Osteoblast (primary cell): ENCODE measurements at regions not wholly inside any gene's neighbourhood (a gene's known extent, or its start where the extent isn't known, plus 50 kb on each side); places are given as distances from the start of the nearest gene placed in this dataset.

Source experiments
- DNase-seq: peaks from one replicate; pipeline ENCODE4 v3.0.0; 2011; ENCODE audit warnings: low spot score, mixed read lengths; ENCODE audit not compliant: insufficient read length; ENCODE audit errors: missing footprints
- H2AFZ ChIP-seq: 2 replicates; pipeline ENCODE4 v1.6.0; 2011; ENCODE audit warnings: mild to moderate bottlenecking, low read length
- H3K27ac ChIP-seq: 2 replicates; pipeline ENCODE4 v1.5.1; 2011; ENCODE audit warnings: mild to moderate bottlenecking, low read depth, low read length, moderate library complexity
- H3K27me3 ChIP-seq: 2 replicates; pipeline ENCODE4 v1.6.0; 2012; ENCODE audit warnings: mild to moderate bottlenecking, control low read depth, inconsistent platforms, low read length, moderate library complexity; ENCODE audit not compliant: insufficient read depth
- H3K36me3 ChIP-seq: 2 replicates; pipeline ENCODE4 v1.5.1; 2011; ENCODE audit warnings: mild to moderate bottlenecking, low read length, control low read depth, moderate library complexity; ENCODE audit not compliant: insufficient read depth
- H3K4me1 ChIP-seq: 2 replicates; pipeline ENCODE4 v1.5.1; 2011; ENCODE audit warnings: mild to moderate bottlenecking, low read length, control low read depth, moderate library complexity; ENCODE audit not compliant: insufficient read depth
- H3K4me2 ChIP-seq: 2 replicates; pipeline ENCODE4 v1.6.0; 2011; ENCODE audit warnings: mild to moderate bottlenecking, low read length; ENCODE audit not compliant: insufficient read depth
- H3K4me3 ChIP-seq: fragments of 200-600 bp; sonication (generic); 3 replicates; pipeline ENCODE4 v1.5.1; 2012; ENCODE audit warnings: mild to moderate bottlenecking, low read length, inconsistent platforms; ENCODE audit not compliant: insufficient read depth
- H3K79me2 ChIP-seq: 2 replicates; pipeline ENCODE4 v1.6.0; 2012; ENCODE audit warnings: mild to moderate bottlenecking, low read length, control low read depth, inconsistent platforms; ENCODE audit not compliant: insufficient read depth
- H3K9me3 ChIP-seq: 2 replicates; pipeline ENCODE4 v1.5.1; 2011; ENCODE audit warnings: low read depth, low read length, control low read depth
- H4K20me1 ChIP-seq: 2 replicates; pipeline ENCODE4 v1.6.0; 2012; ENCODE audit warnings: mild to moderate bottlenecking, low read length, control low read depth; ENCODE audit not compliant: insufficient read depth
- CTCF ChIP-seq: IDR thresholded peaks from 2 replicates; pipeline ENCODE4 v1.5.1; 2011; ENCODE audit warnings: mild to moderate bottlenecking, low read depth, low read length, moderate library complexity; ENCODE audit errors: extremely low read depth

DNA sequence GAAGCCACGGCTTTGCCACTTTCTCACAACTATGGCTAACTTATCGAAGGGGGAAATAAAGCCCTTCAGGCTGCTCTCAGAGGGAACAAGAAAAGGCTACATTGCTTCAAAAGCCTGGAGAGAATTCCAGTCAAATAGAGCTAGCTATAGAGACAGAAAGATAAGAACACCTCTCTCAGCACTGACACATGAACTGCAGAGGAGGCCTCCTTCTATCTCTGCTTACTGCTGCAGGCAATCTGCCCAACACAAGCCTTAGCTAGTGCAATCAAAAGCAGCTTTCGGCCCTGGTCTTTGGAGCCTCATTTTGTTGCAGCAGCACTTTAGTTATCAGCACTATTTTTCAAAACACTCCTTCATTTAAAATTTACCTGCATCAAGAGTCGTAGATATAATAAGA lies 118.4 kb upstream of the ROBO1 start:
- TF ChIP-seq CTCF, result no peak
- no peak overlapping the region for H3K4me3 ChIP-seq
- no peak overlapping the region for H2AFZ ChIP-seq
- no peaks in the 10 kb centered on the region for H4K20me1 ChIP-seq
- no peaks in the 10 kb centered on the region for H3K36me3 ChIP-seq
- DNase-seq, result no peak
- peaks cover 5% of the 10 kb centered on the region for H3K9me3 ChIP-seq
- H3K27ac ChIP-seq, result no peak overlapping the region
- H3K27me3 ChIP-seq, result no peaks in the 10 kb centered on the region
- H3K4me2 ChIP-seq, result no peak overlapping the region
- no peaks in the 10 kb centered on the region for H3K79me2 ChIP-seq
- no peaks in the 10 kb centered on the region for H3K4me1 ChIP-seq

DNA sequence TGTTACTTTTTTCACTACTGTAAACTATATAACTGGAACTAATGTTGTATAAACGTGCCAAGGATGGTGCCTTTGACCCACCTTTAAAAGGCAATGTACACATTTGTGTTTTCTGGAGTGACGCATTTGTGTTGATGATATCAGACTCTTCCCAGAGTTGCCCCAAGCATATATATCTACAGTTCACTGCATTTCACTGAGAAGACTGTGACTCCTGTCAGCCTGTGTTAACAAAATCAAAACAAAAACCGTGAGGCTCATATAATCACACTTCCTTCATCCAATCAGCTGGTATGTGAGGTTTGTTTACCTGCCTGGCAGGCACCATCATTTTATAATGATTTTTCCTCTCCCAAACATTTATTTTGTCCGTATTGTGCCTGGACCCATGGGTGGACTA lies 117.6 kb upstream of the ROBO1 start:
- Histone ChIP-seq H3K4me3 (no peak overlapping the region), H3K4me2 (no peak overlapping the region), H3K27ac (no peak overlapping the region), H2AFZ (no peak overlapping the region), H3K79me2 (no peaks in the 10 kb centered on the region), H3K36me3 (no peaks in the 10 kb centered on the region), H3K27me3 (no peaks in the 10 kb centered on the region), H3K4me1 (no peaks in the 10 kb centered on the region), H4K20me1 (no peaks in the 10 kb centered on the region), H3K9me3 (peaks cover 4% of the 10 kb centered on the region)
- no peak for DNase-seq
- no peak for TF ChIP-seq CTCF

DNA sequence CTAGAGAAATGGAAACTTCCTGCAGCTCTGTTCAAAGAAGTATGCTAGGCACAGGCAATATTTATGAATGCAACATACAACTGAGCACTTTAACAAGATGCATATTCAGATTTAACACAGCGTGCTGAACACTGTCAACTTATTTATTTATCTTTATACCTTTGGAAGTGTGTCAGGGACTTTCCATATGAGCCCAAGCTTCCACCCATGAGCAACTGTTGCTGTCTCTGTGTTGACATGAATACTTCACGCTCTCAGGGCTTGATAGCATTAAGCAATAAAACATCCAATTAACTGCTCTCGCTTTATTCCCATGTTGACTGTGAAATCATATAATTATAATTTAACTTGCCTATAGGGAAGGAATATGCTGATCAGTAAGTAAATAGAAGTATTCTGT lies 116.6 kb upstream of the ROBO1 start:
- Histone ChIP-seq H3K4me1 (no peaks in the 10 kb centered on the region), H2AFZ (no peak overlapping the region), H3K9me3 (peaks cover 3% of the 10 kb centered on the region), H3K36me3 (no peaks in the 10 kb centered on the region), H3K79me2 (no peaks in the 10 kb centered on the region), H3K27ac (no peak overlapping the region), H4K20me1 (no peaks in the 10 kb centered on the region), H3K4me2 (no peak overlapping the region), H3K4me3 (no peak overlapping the region), H3K27me3 (no peaks in the 10 kb centered on the region)
- DNase-seq, result no peak
- no peak for TF ChIP-seq CTCF

GRCh38 chr3:79881431-79881830 lies 113.6 kb upstream of the ROBO1 start:
- DNase-seq, result no peak
- TF ChIP-seq CTCF, result no peak
- no peak overlapping the region for H2AFZ ChIP-seq

More at GRCh38 chr3:79881431-79881830, 113.6 kb upstream of the ROBO1 start:
- H3K4me3 ChIP-seq, result no peak overlapping the region
- H3K79me2 ChIP-seq, result no peaks in the 10 kb centered on the region
- H3K27me3 ChIP-seq, result no peaks in the 10 kb centered on the region
- no peaks in the 10 kb centered on the region for H4K20me1 ChIP-seq
- H3K9me3 ChIP-seq, result peaks cover 5% of the 10 kb centered on the region
- H3K27ac ChIP-seq, result no peak overlapping the region
- H3K4me1 ChIP-seq, result no peaks in the 10 kb centered on the region
- H3K36me3 ChIP-seq, result no peaks in the 10 kb centered on the region
- no peak overlapping the region for H3K4me2 ChIP-seq
